ENCODE measurements at regions not wholly inside any gene's neighbourhood (a gene's known extent, or its start where the extent isn't known, plus 50 kb on each side); places are given as distances from the start of the nearest gene placed in this dataset.

- no peak for ATAC-seq
- H3K27ac Mint-ChIP-seq: no peak overlapping the region
- CTCF ChIA-PET: interaction anchor here (1.4 kb wide), 1 partner anchor 86 kb away, joined by 3 read pairs; no protein-coding TSS in a partner anchor
Observed at GRCh38 chr6:148263010-148263409, 79.6 kb upstream of the SASH1 start.

More at GRCh38 chr6:148263010-148263409, 79.6 kb upstream of the SASH1 start:
- Mint-ChIP-seq H3K4me1 (peaks cover 43% of the 10 kb centered on the region), H3K4me3 (no peak overlapping the region), H3K9me3 (no peaks in the 10 kb centered on the region), H3K27me3 (ENCODE audit: low read depth) (no peaks in the 10 kb centered on the region), H3K36me3 (no peaks in the 10 kb centered on the region)
- no peak for DNase-seq (ENCODE audit: low spot score)
- TF ChIP-seq CTCF (IDR thresholded peaks at IDR 0.05) (no peak), TEAD1 (CRISPR knock-in tag; IDR thresholded peaks at IDR 0.05) (no peak), PRRX2 (CRISPR knock-in tag; IDR thresholded peaks at IDR 0.05) (no peak), TCF7 (CRISPR knock-in tag; IDR thresholded peaks at IDR 0.05; ENCODE audit: low read depth) (no peak), PRDM15 (CRISPR knock-in tag; IDR thresholded peaks at IDR 0.05) (no peak), ZNF219 (CRISPR knock-in tag; IDR thresholded peaks at IDR 0.05; ENCODE audit: borderline replicate concordance) (no peak), ZNF317 (CRISPR knock-in tag; IDR thresholded peaks at IDR 0.05; ENCODE audit: borderline replicate concordance, low read depth) (no peak), USF1 (CRISPR knock-in tag; IDR thresholded peaks at IDR 0.05) (no peak), ATF1 (CRISPR knock-in tag; IDR thresholded peaks at IDR 0.05) (no peak), FOXP1 (CRISPR knock-in tag; IDR thresholded peaks at IDR 0.05; ENCODE audit: borderline replicate concordance) (no peak), ZNF532 (CRISPR knock-in tag; IDR thresholded peaks at IDR 0.05; ENCODE audit: borderline replicate concordance) (no peak), SP1 (CRISPR knock-in tag; conservative IDR thresholded peaks at IDR 0.05) (no peak), NR3C1 (CRISPR knock-in tag; conservative IDR thresholded peaks at IDR 0.05; ENCODE audit: low read depth) (no peak), NFYB (CRISPR knock-in tag; conservative IDR thresholded peaks at IDR 0.05; ENCODE audit: low read depth) (no peak), JAZF1 (CRISPR knock-in tag; IDR thresholded peaks at IDR 0.05) (no peak), EMX1 (CRISPR knock-in tag; IDR thresholded peaks at IDR 0.05) (no peak)
- POLR2A ChIA-PET: no interaction called here
